ENCODE measurements at regions not wholly inside any gene's neighbourhood (a gene's known extent, or its start where the extent isn't known, plus 50 kb on each side); places are given as distances from the start of the nearest gene placed in this dataset.
A peak's percentile ranks its signal among the peaks of the same experiment; 100 is the strongest.
"Not testable (repeated sequence)": the region's sequence is repeated elsewhere in the genome, so short reads cannot be mapped to it uniquely, and the experiment has no call there.

DNA sequence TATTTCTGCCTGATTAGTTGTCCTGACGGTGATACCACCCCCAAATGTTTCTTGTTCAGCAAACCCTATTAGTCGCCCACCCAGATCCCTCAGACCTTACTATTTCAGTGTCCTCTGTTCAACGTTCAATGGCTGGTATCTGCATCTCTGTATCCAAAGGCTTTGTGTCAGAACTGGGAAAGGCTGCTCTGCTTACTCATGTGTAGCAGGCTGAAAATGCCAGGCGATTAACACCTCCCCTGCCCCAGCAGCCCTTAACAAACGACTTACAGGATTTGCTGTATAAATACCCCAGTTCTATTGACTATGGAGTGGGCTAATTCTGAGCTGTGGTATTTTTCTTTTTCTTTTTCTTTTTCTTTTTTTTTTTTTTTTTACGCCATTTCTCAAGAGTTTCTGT, 415.0 kb downstream of the ZNF674 start:
- peaks cover 6% of the 10 kb centered on the region for H4K20me1 ChIP-seq (ENCODE audit: low read depth)
- H2AFZ ChIP-seq (replicated peaks) = no peak overlapping the region
- H3K79me2 ChIP-seq (ENCODE audit: low read depth) = no peaks in the 10 kb centered on the region
- H3K27ac Mint-ChIP-seq = no peak overlapping the region
- H3K9ac ChIP-seq = no peak overlapping the region
- no peak overlapping the region for H3K27ac ChIP-seq
- no peak overlapping the region for H3K4me3 Mint-ChIP-seq
- peak; percentile 86 for DNase-seq (ENCODE audit: low spot score)
- no peaks in the 10 kb centered on the region for H3K36me3 Mint-ChIP-seq
- peaks cover 8% of the 10 kb centered on the region for H3K4me1 Mint-ChIP-seq
- TF ChIP-seq EZH2phosphoT487 (IDR thresholded peaks at IDR 0.05) (peak; percentile 94), EZH2 (IDR thresholded peaks at IDR 0.05) (no peak), CTCF (IDR thresholded peaks at IDR 0.05) (no peak)
- peaks cover 3% of the 10 kb centered on the region for H3K9me3 ChIP-seq (ENCODE audit: low read depth)
- peaks cover 3% of the 10 kb centered on the region for H3F3A ChIP-seq (ENCODE audit: low read depth)
- peaks cover 35% of the 10 kb centered on the region for H3K27me3 ChIP-seq
- H3K4me2 ChIP-seq = no peak overlapping the region
- H3K36me3 ChIP-seq = no peaks in the 10 kb centered on the region
- peaks cover 3% of the 10 kb centered on the region for H3K9me3 Mint-ChIP-seq
- H3K27me3 Mint-ChIP-seq (ENCODE audit: insufficient read depth, low read depth) = no peaks in the 10 kb centered on the region
- peaks cover 3% of the 10 kb centered on the region for H3K4me1 ChIP-seq
- no peak overlapping the region for H3K4me3 ChIP-seq

DNA sequence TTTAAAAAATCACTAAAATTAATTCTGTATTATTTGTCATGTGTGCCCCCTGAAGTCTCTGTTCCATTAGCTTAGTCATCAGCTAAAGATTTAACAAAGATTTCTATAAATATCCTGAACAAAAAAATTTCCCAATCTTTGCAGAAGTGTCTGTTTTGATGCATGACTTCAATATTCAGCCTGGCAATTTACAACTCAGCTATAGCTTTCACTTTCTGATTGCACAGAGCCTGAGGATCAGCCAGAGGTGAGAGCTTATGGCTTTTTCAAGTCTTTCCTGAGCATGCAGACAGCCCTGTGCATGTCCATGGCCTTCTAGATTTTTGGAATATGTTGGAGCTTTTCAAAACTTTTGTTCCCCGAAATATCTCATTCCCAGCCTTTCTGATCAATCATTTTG, 420.1 kb downstream of the ZNF674 start:
- Histone ChIP-seq H3K27ac (no peak overlapping the region), H2AFZ (replicated peaks) (no peak overlapping the region), H3K4me2 (no peak overlapping the region), H3K36me3 (no peaks in the 10 kb centered on the region), H3K4me3 (no peak overlapping the region), H3K4me1 (no peaks in the 10 kb centered on the region), H3K79me2 (ENCODE audit: low read depth) (no peaks in the 10 kb centered on the region), H3K9ac (no peak overlapping the region), H3K27me3 (peaks cover 17% of the 10 kb centered on the region), H4K20me1 (ENCODE audit: low read depth) (no peaks in the 10 kb centered on the region), H3K9me3 (ENCODE audit: low read depth) (no peaks in the 10 kb centered on the region), H3F3A (ENCODE audit: low read depth) (no peaks in the 10 kb centered on the region)
- H3K4me3 Mint-ChIP-seq = no peak overlapping the region
- no peak for TF ChIP-seq EZH2phosphoT487 (IDR thresholded peaks at IDR 0.05)
- no peak for TF ChIP-seq EZH2 (IDR thresholded peaks at IDR 0.05)
- no peak for TF ChIP-seq CTCF (IDR thresholded peaks at IDR 0.05)
- no peaks in the 10 kb centered on the region for H3K27me3 Mint-ChIP-seq (ENCODE audit: insufficient read depth, low read depth)
- H3K36me3 Mint-ChIP-seq = no peaks in the 10 kb centered on the region
- peaks cover 3% of the 10 kb centered on the region for H3K4me1 Mint-ChIP-seq
- no peak overlapping the region for H3K27ac Mint-ChIP-seq
- no peaks in the 10 kb centered on the region for H3K9me3 Mint-ChIP-seq
- DNase-seq (ENCODE audit: low spot score) = no peak

GRCh38 chrX:46117234-46117633, 428.0 kb downstream of the ZNF674 start:
- Histone ChIP-seq H3K27ac (no peak overlapping the region), H3K36me3 (no peaks in the 10 kb centered on the region), H3K27me3 (no peaks in the 10 kb centered on the region), H3F3A (ENCODE audit: low read depth) (no peaks in the 10 kb centered on the region), H4K20me1 (ENCODE audit: low read depth) (no peaks in the 10 kb centered on the region), H3K9ac (no peak overlapping the region), H3K9me3 (ENCODE audit: low read depth) (no peaks in the 10 kb centered on the region), H3K4me2 (no peak overlapping the region), H2AFZ (replicated peaks) (no peak overlapping the region), H3K79me2 (ENCODE audit: low read depth) (no peaks in the 10 kb centered on the region), H3K4me1 (no peaks in the 10 kb centered on the region), H3K4me3 (no peak overlapping the region)
- no peak for DNase-seq (ENCODE audit: low spot score)
- Mint-ChIP-seq H3K9me3 (peaks cover 12% of the 10 kb centered on the region), H3K4me1 (no peaks in the 10 kb centered on the region), H3K27ac (no peak overlapping the region), H3K27me3 (ENCODE audit: insufficient read depth, low read depth) (peaks cover 3% of the 10 kb centered on the region), H3K4me3 (no peak overlapping the region), H3K36me3 (no peaks in the 10 kb centered on the region)
- TF ChIP-seq CTCF (IDR thresholded peaks at IDR 0.05) (no peak), EZH2 (IDR thresholded peaks at IDR 0.05) (no peak), EZH2phosphoT487 (IDR thresholded peaks at IDR 0.05) (no peak)

GRCh38 chrX:46087310-46087709, 457.9 kb downstream of the ZNF674 start:
- H3K9ac ChIP-seq; H3K4me3 ChIP-seq; H2AFZ ChIP-seq (replicated peaks); H3K36me3 Mint-ChIP-seq; H3K27ac Mint-ChIP-seq; H3K27ac ChIP-seq; H3K4me2 ChIP-seq; H3F3A ChIP-seq (ENCODE audit: low read depth); H3K4me1 Mint-ChIP-seq; DNase-seq (ENCODE audit: low spot score); H4K20me1 ChIP-seq (ENCODE audit: low read depth); H3K4me1 ChIP-seq; H3K9me3 ChIP-seq (ENCODE audit: low read depth); H3K36me3 ChIP-seq; H3K4me3 Mint-ChIP-seq; H3K79me2 ChIP-seq (ENCODE audit: low read depth); H3K27me3 ChIP-seq; H3K27me3 Mint-ChIP-seq (ENCODE audit: insufficient read depth, low read depth): not testable (repeated sequence)
- peaks cover 13% of the 10 kb centered on the region for H3K9me3 Mint-ChIP-seq

- H3K36me3 ChIP-seq; H4K20me1 ChIP-seq (ENCODE audit: low read depth); H3K9me3 ChIP-seq (ENCODE audit: low read depth); H3K27me3 ChIP-seq; H2AFZ ChIP-seq (replicated peaks); H3K9ac ChIP-seq; H3K4me3 ChIP-seq; DNase-seq (ENCODE audit: low spot score); H3K27ac Mint-ChIP-seq; H3K4me1 Mint-ChIP-seq; H3K79me2 ChIP-seq (ENCODE audit: low read depth); H3K27me3 Mint-ChIP-seq (ENCODE audit: insufficient read depth, low read depth); H3K27ac ChIP-seq; H3K4me2 ChIP-seq; H3K4me1 ChIP-seq; H3F3A ChIP-seq (ENCODE audit: low read depth); H3K4me3 Mint-ChIP-seq; H3K36me3 Mint-ChIP-seq: not testable (repeated sequence)
- peaks cover 39% of the 10 kb centered on the region for H3K9me3 Mint-ChIP-seq
Measured at GRCh38 chrX:46080121-46080520, 465.1 kb downstream of the ZNF674 start.

Data from neural progenitor cell (in vitro differentiated cells).